Stimulated activated naive CD4-positive, alpha-beta T cell (primary cell): ENCODE measurements at regions not wholly inside any gene's neighbourhood (a gene's known extent, or its start where the extent isn't known, plus 50 kb on each side); places are given as distances from the start of the nearest gene placed in this dataset.

Source experiments
- DNase-seq, 6 experiments: peaks; one replicate each; lab custom pipeline; 2025; lab: John Stamatoyannopoulos, UW

GRCh38 chr13:40505196-40505595 lies 161.2 kb downstream of the FOXO1 start:
- no peak for DNase-seq
